SK-MEL-5 (cell line): ENCODE measurements at regions not wholly inside any gene's neighbourhood (a gene's known extent, or its start where the extent isn't known, plus 50 kb on each side); places are given as distances from the start of the nearest gene placed in this dataset.
"Not testable (repeated sequence)": the region's sequence is repeated elsewhere in the genome, so short reads cannot be mapped to it uniquely, and the experiment has no call there.

Experiments
- DNase-seq: peaks from one replicate; pipeline ENCODE4 v3.0.0-alpha.2; 2016; ENCODE audit warnings: low read depth, low spot score
- in situ Hi-C: cut with HindIII; loops from 2 replicates; pipeline ENCODE4 v1.10.0; 2016; ENCODE audit warnings: low sequenced_read_pairs, high pct_unique_total_duplicates, low pct_unique_long_range_greater_than_20kb

GRCh38 chr7:153043440-153043839 is 283.9 kb downstream of the ACTR3B start:
- no peak for DNase-seq
- in situ Hi-C loops: no loop called here

GRCh38 chr7:153044981-153045380 is 285.4 kb downstream of the ACTR3B start:
- DNase-seq: no peak
- in situ Hi-C loops: no loop called here

DNA sequence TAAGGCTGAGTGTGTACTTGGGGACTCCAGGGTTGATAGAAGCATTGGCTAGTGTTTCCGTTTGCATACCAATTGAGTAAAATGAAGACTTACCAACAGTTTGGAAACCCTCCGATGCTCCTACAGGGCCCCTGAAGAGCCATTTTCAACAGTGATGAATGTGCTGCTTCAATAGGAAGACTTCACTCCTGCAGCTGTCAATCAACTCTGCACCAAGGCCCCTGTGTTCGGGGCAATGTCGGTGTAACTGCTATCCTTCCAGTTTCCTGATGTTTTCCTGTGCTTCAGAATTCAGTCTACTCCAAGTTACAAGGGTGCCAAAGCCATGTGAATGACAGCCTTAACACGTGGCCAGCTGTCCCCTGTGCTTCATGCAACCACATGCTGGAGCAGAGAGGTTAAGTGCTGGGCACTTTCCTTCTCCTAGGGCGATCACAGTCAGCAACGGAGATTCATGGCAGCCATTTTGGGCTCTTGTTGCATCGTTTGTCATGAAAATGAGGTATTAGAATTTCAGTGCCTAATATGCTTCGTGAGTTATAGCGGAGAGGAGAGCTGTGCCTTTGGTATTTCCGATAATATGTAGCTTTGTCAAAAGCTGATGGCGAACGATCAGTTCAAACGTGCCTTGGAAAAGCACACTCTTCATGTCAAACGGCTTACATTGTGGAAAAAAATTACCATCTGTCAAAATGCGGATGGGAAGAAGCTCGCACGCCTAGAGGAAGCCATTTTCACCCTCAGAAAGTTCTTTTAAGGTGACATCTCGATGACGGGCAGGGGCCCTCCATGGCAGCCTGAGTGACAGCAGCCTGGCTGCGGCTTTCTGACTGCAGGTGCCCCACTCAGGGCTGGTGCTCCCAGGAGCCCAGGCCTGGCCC is 287.8 kb downstream of the ACTR3B start:
- DNase-seq: no peak
- in situ Hi-C loops: no loop called here

- in situ Hi-C loops: no loop called here
These were observed 292.7 kb downstream of the ACTR3B start for GRCh38 chr7:153052206-153052605.

GRCh38 chr7:153061910-153062528 is 302.5 kb downstream of the ACTR3B start:
- DNase-seq: no peak
- in situ Hi-C loops: no loop called here

More at GRCh38 chr7:153052206-153052605, 292.7 kb downstream of the ACTR3B start:
- DNase-seq: no peak

GRCh38 chr7:153065051-153065450 is 305.5 kb downstream of the ACTR3B start:
- DNase-seq: no peak
- in situ Hi-C loops: no loop called here

GRCh38 chr7:153066711-153067110 is 307.2 kb downstream of the ACTR3B start:
- in situ Hi-C loops: no loop called here
- no peak for DNase-seq

DNA sequence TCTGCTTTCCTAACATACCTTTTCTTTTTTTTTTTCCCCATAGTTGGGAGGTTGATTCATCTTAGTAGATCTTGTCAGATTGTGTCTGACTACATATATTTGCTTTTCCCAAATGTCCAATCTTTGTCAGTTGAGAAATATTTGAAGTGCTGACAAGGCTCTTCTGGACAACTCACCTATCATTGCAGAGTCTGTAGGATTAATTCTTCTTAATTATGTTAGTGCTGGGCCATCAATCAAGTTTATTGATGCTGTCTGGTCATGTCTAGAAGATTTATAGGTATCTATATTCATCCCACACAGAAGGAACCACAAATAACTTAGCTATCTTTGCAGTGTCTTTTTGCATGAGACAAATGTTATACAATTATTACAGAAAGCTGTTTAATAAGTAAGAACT is 310.6 kb downstream of the ACTR3B start:
- in situ Hi-C loops: no loop called here
- no peak for DNase-seq

- in situ Hi-C loops: no loop called here
- DNase-seq: no peak
These were observed 313.3 kb downstream of the ACTR3B start for GRCh38 chr7:153072806-153073205.

GRCh38 chr7:153076289-153076688 is 316.7 kb downstream of the ACTR3B start:
- in situ Hi-C loops, DNase-seq: not testable (repeated sequence)

GRCh38 chr7:153081496-153081895 is 321.9 kb downstream of the ACTR3B start:
- in situ Hi-C loops: no loop called here
- DNase-seq: no peak

GRCh38 chr7:153084278-153084677 is 324.7 kb downstream of the ACTR3B start:
- in situ Hi-C loops: no loop called here
- DNase-seq: no peak

DNA sequence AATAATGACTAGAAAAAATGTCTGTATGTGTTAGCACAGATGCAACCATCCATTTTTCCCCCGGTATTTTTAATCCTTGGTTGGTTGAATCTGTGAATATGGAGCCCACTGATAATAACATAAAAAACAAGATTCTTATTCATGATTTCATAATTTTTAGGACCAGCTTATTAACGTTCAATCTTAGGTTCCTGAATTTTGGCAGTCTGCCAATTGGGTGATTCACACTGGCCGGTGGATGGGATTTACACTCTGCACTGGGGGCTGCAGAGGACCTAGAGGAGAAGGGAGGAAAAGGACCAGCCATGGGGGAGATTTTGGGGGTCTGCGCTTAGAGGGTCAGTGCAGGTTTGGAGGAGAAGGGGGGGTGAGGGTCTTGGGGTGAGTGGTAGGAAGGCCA is 327.9 kb downstream of the ACTR3B start:
- DNase-seq: no peak

GRCh38 chr7:153088601-153089000 is 329.0 kb downstream of the ACTR3B start:
- DNase-seq: no peak
- in situ Hi-C loops: no loop called here

More for the DNA sequence above, 327.9 kb downstream of the ACTR3B start:
- in situ Hi-C loops: no loop called here

DNA sequence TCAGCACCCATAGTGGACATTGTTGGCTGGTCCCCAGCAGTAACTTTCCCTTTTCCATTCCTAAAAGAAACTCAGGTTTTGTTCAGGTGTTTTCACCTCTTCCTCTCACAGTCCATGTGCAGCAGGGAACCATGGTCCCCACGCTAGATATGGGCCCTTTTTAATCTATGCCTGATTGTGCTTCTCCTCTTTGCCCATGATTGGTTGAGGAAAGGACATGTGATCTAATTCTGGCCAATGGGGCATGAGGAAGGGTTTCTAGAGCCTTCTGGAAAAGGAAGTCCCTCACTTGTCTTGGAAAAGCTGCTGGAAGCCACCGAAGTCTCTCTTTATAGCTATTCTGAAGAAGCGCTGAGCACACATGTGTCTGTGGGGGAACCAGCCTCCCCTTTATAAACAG is 330.7 kb downstream of the ACTR3B start:
- in situ Hi-C loops: no loop called here
- DNase-seq: peak; percentile 11

GRCh38 chr7:153090764-153091163 is 331.2 kb downstream of the ACTR3B start:
- in situ Hi-C loops: no loop called here
- peak; percentile 33 for DNase-seq

DNA sequence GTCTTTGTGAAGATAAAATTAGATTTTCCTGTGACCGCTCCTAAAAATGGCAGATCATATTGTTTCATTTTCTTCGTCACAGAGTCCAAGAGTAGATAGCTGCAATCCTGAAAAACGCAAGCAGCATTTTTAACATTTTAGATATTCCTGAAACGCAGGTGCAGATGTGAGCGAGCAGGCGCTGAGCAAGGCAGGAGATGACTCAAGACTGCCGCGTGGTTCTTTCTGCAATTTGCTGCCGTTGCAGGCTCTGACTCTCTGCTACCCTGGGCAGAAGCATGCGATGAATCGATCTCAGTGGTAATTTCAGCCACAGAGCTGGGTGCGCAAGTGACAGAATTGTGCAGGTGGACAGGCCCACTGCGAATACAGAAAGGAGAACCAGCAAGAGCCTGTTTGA is 331.9 kb downstream of the ACTR3B start:
- no peak for DNase-seq

DNA sequence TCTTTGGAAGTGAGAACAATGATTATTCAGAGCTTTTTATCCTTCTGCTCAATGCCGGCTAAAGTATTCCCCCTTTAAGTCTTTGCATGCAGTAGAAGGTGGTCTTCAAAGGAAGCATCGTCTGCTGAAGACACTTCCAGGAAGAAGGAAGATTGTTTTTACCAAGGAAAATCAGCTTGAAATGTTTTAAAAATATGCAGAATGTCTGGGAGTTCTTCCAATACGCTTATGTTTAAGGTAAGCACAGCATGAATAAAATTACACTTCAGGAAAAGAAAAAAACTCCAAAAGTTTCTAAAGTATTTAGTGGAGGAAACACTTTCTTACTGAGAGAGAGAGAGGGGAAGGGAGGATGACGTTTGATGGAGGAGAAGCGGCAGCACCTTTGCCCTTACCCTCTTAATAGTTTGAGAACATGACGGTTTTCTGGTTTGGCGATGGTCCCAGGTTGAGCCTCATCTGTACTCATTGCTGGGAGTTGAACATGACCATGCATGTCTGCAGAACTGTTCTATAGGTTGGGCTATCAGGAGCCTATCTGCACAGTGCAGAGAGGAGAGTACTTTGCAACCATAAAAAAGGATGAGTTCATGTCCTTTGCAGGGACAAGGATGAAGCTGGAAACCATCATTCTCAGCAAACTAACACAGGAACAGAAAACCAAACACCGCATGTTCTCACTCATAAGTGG is 338.1 kb downstream of the ACTR3B start:
- DNase-seq: no peak
- in situ Hi-C loops: no loop called here

More for the DNA sequence above, 331.9 kb downstream of the ACTR3B start:
- in situ Hi-C loops: no loop called here
